GM06990 (cell line): ENCODE measurements at regions not wholly inside any gene's neighbourhood (a gene's known extent, or its start where the extent isn't known, plus 50 kb on each side); places are given as distances from the start of the nearest gene placed in this dataset.

ENCODE experiments used
- DNase-seq: peaks from one replicate; pipeline ENCODE4 v3.0.0-alpha.2; 2011; ENCODE audit not compliant: insufficient read length; ENCODE audit errors: extremely low read depth
- H3K27me3 ChIP-seq: replicated peaks from 2 replicates; pipeline ENCODE4 v1.6.0; 2011; ENCODE audit warnings: low read length; ENCODE audit not compliant: control insufficient read depth, insufficient read depth
- H3K36me3 ChIP-seq: 2 replicates; pipeline ENCODE4 v1.5.1; 2011; ENCODE audit warnings: low read length; ENCODE audit not compliant: control insufficient read depth, insufficient read depth
- H3K4me3 ChIP-seq: replicated peaks from 2 replicates; pipeline ENCODE4 v1.5.1; 2011; ENCODE audit warnings: low read depth, mild to moderate bottlenecking, control low read depth, low read length
- TF ChIP-seq, protein P1 (sequence below): IDR thresholded peaks from 2 replicates; pipeline ENCODE4 v1.5.1; 2011; ENCODE audit warnings: low read length, control low read depth, mild to moderate bottlenecking, inconsistent platforms; ENCODE audit not compliant: insufficient read depth, poor library complexity, severe bottlenecking

DNA sequence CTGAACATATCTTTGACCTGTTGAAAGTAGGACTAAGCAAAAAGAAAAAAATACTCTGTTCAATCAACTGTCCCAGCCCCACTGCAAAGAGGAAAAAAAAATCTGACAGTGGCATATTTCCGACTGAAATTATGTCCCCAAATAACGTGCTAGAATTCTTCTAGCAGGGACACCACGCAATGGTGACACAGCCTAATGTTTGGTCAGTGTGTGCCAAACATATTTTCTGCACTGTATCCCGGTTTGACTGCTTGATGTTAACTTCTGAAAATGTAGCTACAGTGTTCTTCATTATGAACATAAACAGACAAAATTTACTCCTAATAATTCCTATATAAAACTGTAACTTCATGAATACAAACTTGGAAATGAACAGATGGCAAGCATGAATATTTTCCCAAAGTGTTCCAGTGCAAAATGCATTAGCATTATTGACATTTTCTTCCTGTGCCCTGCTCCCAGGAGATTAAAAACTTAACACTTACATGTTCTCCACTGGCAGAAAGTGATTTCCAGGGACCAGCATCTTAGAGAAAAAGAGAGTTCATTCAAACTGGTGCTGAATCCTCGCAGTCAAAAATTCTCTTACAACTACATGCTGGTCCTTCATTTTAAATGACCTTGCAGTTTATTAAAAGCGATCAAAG, 72.4 kb upstream of the SYT1 start:
- no peak for DNase-seq
- Histone ChIP-seq H3K4me3 (no peak overlapping the region), H3K27me3 (no peaks in the 10 kb centered on the region), H3K36me3 (no peaks in the 10 kb centered on the region)
- TF ChIP-seq, protein P1, sequence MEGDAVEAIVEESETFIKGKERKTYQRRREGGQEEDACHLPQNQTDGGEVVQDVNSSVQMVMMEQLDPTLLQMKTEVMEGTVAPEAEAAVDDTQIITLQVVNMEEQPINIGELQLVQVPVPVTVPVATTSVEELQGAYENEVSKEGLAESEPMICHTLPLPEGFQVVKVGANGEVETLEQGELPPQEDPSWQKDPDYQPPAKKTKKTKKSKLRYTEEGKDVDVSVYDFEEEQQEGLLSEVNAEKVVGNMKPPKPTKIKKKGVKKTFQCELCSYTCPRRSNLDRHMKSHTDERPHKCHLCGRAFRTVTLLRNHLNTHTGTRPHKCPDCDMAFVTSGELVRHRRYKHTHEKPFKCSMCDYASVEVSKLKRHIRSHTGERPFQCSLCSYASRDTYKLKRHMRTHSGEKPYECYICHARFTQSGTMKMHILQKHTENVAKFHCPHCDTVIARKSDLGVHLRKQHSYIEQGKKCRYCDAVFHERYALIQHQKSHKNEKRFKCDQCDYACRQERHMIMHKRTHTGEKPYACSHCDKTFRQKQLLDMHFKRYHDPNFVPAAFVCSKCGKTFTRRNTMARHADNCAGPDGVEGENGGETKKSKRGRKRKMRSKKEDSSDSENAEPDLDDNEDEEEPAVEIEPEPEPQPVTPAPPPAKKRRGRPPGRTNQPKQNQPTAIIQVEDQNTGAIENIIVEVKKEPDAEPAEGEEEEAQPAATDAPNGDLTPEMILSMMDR = no peak

DNA sequence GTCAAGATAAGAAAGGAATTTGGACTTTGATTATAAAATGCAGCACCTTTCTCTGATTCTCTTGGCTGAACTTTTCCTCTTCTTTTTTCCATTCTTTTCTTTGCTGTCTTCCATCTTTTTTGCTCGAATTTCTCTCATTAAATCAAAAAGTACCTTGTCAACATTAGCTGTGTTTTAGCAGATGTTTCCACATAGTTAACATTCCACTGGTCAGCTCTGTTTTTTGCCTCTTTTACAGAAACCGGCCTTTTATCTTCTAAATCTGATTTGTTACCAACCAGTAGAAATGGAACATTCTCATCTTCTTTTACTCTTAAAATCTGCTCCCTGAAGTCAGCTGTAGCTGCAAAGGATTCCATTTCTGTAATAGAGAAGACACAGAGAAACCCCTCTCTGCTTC, 71.1 kb upstream of the SYT1 start:
- no peak for DNase-seq
- Histone ChIP-seq H3K36me3 (no peaks in the 10 kb centered on the region), H3K4me3 (no peak overlapping the region), H3K27me3 (no peaks in the 10 kb centered on the region)
- TF ChIP-seq, protein P1 = no peak

DNA sequence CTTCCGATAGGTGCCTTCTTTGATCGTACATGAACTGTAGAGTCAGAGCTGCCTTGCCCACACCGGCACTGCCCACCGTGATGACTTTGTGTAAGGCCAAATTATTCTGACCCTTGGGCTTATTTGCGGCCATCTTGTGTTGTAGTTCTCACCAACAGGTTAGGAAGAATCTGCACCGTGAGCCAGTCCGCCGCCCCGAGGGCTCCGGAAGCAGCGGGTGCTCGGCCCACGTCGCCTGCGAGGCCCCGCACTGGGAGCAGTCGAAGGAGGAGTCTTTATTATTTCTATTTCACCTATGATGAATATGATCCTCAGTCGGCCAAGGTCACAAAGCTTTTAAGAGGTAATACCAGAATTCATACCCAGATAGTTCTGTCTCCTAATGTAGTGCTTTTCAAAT, 70.6 kb upstream of the SYT1 start:
- TF ChIP-seq, protein P1 = no peak
- H3K36me3 ChIP-seq = no peaks in the 10 kb centered on the region
- no peak overlapping the region for H3K4me3 ChIP-seq
- no peaks in the 10 kb centered on the region for H3K27me3 ChIP-seq
- DNase-seq = no peak

DNA sequence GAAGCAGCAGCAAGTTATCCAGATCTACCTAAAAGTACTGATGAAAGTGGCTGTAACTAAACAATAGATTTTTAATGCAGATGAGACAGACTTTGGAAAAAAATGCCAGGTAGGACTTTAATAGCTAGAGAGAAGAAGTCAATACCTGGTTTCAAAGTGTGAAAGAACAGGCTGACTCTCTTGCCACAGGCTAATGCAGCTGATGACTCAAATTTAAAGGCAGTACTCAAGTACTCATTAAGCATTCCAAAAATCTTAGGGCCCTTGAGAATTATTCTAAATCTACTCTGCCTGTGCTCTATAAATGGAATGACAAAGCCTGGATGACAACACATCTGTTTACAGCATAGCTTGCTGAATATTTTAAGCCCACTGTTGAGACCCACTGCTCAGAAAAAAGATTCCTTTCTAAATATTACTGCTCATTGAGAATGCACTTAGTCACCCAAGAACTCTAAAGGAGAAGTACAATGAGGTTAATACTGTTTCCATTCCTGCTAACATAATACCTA, 68.6 kb upstream of the SYT1 start:
- TF ChIP-seq, protein P1 = no peak

DNA sequence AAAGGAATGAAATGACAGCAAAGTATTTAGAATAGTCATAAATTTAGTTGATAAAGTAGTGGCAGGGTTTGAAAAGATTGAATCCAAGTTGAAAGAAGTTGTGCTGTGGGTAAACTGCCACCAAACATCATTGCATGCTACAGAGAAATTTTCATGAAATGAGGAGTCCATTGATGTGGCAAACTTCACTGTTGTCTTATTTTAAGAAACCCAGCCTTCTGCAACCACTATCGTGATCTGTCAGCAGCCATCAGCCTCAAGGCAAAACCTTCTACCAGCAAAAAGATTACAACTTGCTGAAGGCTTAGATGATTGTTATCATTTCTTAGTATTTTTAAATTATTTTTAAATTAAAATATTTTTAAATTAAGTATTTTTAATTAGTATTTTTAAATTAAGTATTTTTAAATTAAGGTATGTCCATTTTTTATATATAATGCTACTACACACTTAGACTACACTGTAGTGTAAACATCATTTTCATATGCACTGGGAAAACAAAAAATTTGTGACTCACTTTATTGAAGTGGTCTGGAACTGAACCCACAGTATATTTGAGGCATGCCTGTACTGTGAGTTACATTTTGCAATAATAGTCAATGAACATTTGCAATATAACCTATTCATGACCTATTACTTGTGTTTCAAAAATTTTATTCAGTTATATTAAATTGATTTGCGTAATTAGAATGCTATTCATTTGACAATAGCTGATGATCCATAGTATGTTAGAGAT, 67.2 kb upstream of the SYT1 start:
- no peak for DNase-seq
- Histone ChIP-seq H3K36me3 (no peaks in the 10 kb centered on the region), H3K27me3 (no peaks in the 10 kb centered on the region), H3K4me3 (no peak overlapping the region)
- TF ChIP-seq, protein P1 = no peak

More for the DNA sequence above, 68.6 kb upstream of the SYT1 start:
- Histone ChIP-seq H3K36me3 (no peaks in the 10 kb centered on the region), H3K27me3 (no peaks in the 10 kb centered on the region), H3K4me3 (no peak overlapping the region)
- no peak for DNase-seq
